ENCODE measurements at regions not wholly inside any gene's neighbourhood (a gene's known extent, or its start where the extent isn't known, plus 50 kb on each side); places are given as distances from the start of the nearest gene placed in this dataset.

GRCh38 chr7:119415682-119416081 lies 857.3 kb upstream of the KCND2 start:
- no peak for DNase-seq (ENCODE audit: low spot score)
- H3K27me3 ChIP-seq (ENCODE audit: insufficient read depth, poor library complexity, severe bottlenecking): no peaks in the 10 kb centered on the region
- no peak for ATAC-seq (ENCODE audit: low read depth)

GRCh38 chr7:119421657-119422056 lies 851.3 kb upstream of the KCND2 start:
- Histone ChIP-seq H3K4me3 (ENCODE audit: severe bottlenecking) (no peak overlapping the region), H3K4me1 (ENCODE audit: insufficient read depth, poor library complexity, severe bottlenecking) (no peaks in the 10 kb centered on the region), H3K36me3 (ENCODE audit: low read depth) (no peaks in the 10 kb centered on the region), H3K9me3 (ENCODE audit: severe bottlenecking) (no peaks in the 10 kb centered on the region), H3K27me3 (ENCODE audit: insufficient read depth, poor library complexity, severe bottlenecking) (no peaks in the 10 kb centered on the region), H3K27ac (ENCODE audit: poor library complexity, severe bottlenecking) (no peak overlapping the region)
- no peak for DNase-seq (ENCODE audit: low spot score)
- no peak for ATAC-seq (ENCODE audit: low read depth)
- TF ChIP-seq CTCF (IDR thresholded peaks at IDR 0.05; ENCODE audit: poor library complexity, severe bottlenecking): no peak

More at GRCh38 chr7:119415682-119416081, 857.3 kb upstream of the KCND2 start:
- H3K9me3 ChIP-seq (ENCODE audit: severe bottlenecking): no peaks in the 10 kb centered on the region
- H3K4me1 ChIP-seq (ENCODE audit: insufficient read depth, poor library complexity, severe bottlenecking): no peaks in the 10 kb centered on the region
- no peak for TF ChIP-seq CTCF (IDR thresholded peaks at IDR 0.05; ENCODE audit: poor library complexity, severe bottlenecking)
- no peak overlapping the region for H3K4me3 ChIP-seq (ENCODE audit: severe bottlenecking)
- H3K36me3 ChIP-seq (ENCODE audit: low read depth): no peaks in the 10 kb centered on the region
- no peak overlapping the region for H3K27ac ChIP-seq (ENCODE audit: poor library complexity, severe bottlenecking)

GRCh38 chr7:119436882-119437281 lies 836.1 kb upstream of the KCND2 start:
- no peak for TF ChIP-seq CTCF (IDR thresholded peaks at IDR 0.05; ENCODE audit: poor library complexity, severe bottlenecking)
- ATAC-seq (ENCODE audit: low read depth) (no peak), DNase-seq (ENCODE audit: low spot score) (no peak)
- Histone ChIP-seq H3K36me3 (ENCODE audit: low read depth) (no peaks in the 10 kb centered on the region), H3K27me3 (ENCODE audit: insufficient read depth, poor library complexity, severe bottlenecking) (no peaks in the 10 kb centered on the region), H3K27ac (ENCODE audit: poor library complexity, severe bottlenecking) (no peak overlapping the region), H3K4me1 (ENCODE audit: insufficient read depth, poor library complexity, severe bottlenecking) (no peaks in the 10 kb centered on the region), H3K4me3 (ENCODE audit: severe bottlenecking) (no peak overlapping the region), H3K9me3 (ENCODE audit: severe bottlenecking) (no peaks in the 10 kb centered on the region)

- TF ChIP-seq CTCF (IDR thresholded peaks at IDR 0.05; ENCODE audit: poor library complexity, severe bottlenecking): no peak
- DNase-seq (ENCODE audit: low spot score) (no peak), ATAC-seq (ENCODE audit: low read depth) (no peak)
- Histone ChIP-seq H3K4me1 (ENCODE audit: insufficient read depth, poor library complexity, severe bottlenecking) (no peaks in the 10 kb centered on the region), H3K27ac (ENCODE audit: poor library complexity, severe bottlenecking) (no peak overlapping the region), H3K4me3 (ENCODE audit: severe bottlenecking) (no peak overlapping the region), H3K27me3 (ENCODE audit: insufficient read depth, poor library complexity, severe bottlenecking) (no peaks in the 10 kb centered on the region), H3K9me3 (ENCODE audit: severe bottlenecking) (no peaks in the 10 kb centered on the region), H3K36me3 (ENCODE audit: low read depth) (no peaks in the 10 kb centered on the region)
These were observed 834.7 kb upstream of the KCND2 start for GRCh38 chr7:119438315-119438714.

- Histone ChIP-seq H3K36me3 (ENCODE audit: low read depth) (no peaks in the 10 kb centered on the region), H3K4me3 (ENCODE audit: severe bottlenecking) (no peak overlapping the region), H3K9me3 (ENCODE audit: severe bottlenecking) (no peaks in the 10 kb centered on the region), H3K4me1 (ENCODE audit: insufficient read depth, poor library complexity, severe bottlenecking) (no peaks in the 10 kb centered on the region), H3K27me3 (ENCODE audit: insufficient read depth, poor library complexity, severe bottlenecking) (no peaks in the 10 kb centered on the region), H3K27ac (ENCODE audit: poor library complexity, severe bottlenecking) (no peak overlapping the region)
- no peak for DNase-seq (ENCODE audit: low spot score)
- TF ChIP-seq CTCF (IDR thresholded peaks at IDR 0.05; ENCODE audit: poor library complexity, severe bottlenecking): no peak
- ATAC-seq (ENCODE audit: low read depth): no peak
These were observed 833.8 kb upstream of the KCND2 start for GRCh38 chr7:119439192-119439591.

Data from RWPE2 (cell line).